ENCODE measurements at regions not wholly inside any gene's neighbourhood (a gene's known extent, or its start where the extent isn't known, plus 50 kb on each side); places are given as distances from the start of the nearest gene placed in this dataset.

- ChIA-PET POLR2A (no interaction called here), CTCF (no interaction called here)
- Histone ChIP-seq H3K4me3 (ENCODE audit: control insufficient read depth in 1 of 2, extremely low read depth in 1 of 2, low read length in 1 of 2) (no peak overlapping the region), H3K27ac (ENCODE audit: low read length) (no peak overlapping the region), H3K9me3 (no peaks in the 10 kb centered on the region), H3K4me1 (ENCODE audit: control insufficient read depth in 1 of 2, extremely low read depth in 1 of 2, insufficient read depth in 2 of 2, low read length in 2 of 2) (no peaks in the 10 kb centered on the region), H3K36me3 (ENCODE audit: control insufficient read depth in 2 of 2, extremely low read depth in 1 of 2, insufficient read depth in 1 of 2, low read length in 1 of 2) (no peaks in the 10 kb centered on the region), H3K27me3 (replicated peaks in 1 of 2; ENCODE audit: control insufficient read depth in 2 of 2, extremely low read depth in 1 of 2, insufficient read depth in 2 of 2, low read length in 1 of 2) (no peaks in the 10 kb centered on the region)
- Mint-ChIP-seq H3K4me1 (no peaks in the 10 kb centered on the region), H3K36me3 (no peaks in the 10 kb centered on the region), H3K27ac (no peak overlapping the region), H3K9me3 (peaks cover 0 to 5% (median 4%) of the 10 kb centered on the region in 3 donors), H3K4me3 (no peak overlapping the region), H3K27me3 (peaks cover 3 to 12% of the 10 kb centered on the region in 2 donors)
- DNase-seq (no peak), ATAC-seq (replicated peaks in 1 of 4) (no peak)
- no CpG with 5 or more reads among the region's 2 CpGs for WGBS (ENCODE audit: insufficient coverage)
These were observed 152.3 kb upstream of the MAD2L1 start for GRCh38 chr4:120218981-120219380.

- H3K4me1 ChIP-seq (ENCODE audit: control insufficient read depth in 1 of 2, extremely low read depth in 1 of 2, insufficient read depth in 2 of 2, low read length in 2 of 2), result no peaks in the 10 kb centered on the region
- H3K27ac ChIP-seq (ENCODE audit: low read length), result no peak overlapping the region
- H3K9me3 Mint-ChIP-seq, result peaks cover 0 to 5% (median 0%) of the 10 kb centered on the region in 3 donors
- H3K9me3 ChIP-seq, result no peaks in the 10 kb centered on the region
- no peaks in the 10 kb centered on the region for H3K36me3 Mint-ChIP-seq
- peaks cover 2 to 7% of the 10 kb centered on the region in 2 donors for H3K27me3 Mint-ChIP-seq
- WGBS (ENCODE audit: insufficient coverage), result no CpG with 5 or more reads among the region's 1 CpG
- no peaks in the 10 kb centered on the region for H3K4me1 Mint-ChIP-seq
- H3K4me3 ChIP-seq (ENCODE audit: control insufficient read depth in 1 of 2, extremely low read depth in 1 of 2, low read length in 1 of 2), result no peak overlapping the region
- no peak for ATAC-seq (replicated peaks in 1 of 4)
- H3K27me3 ChIP-seq (replicated peaks in 1 of 2; ENCODE audit: control insufficient read depth in 2 of 2, extremely low read depth in 1 of 2, insufficient read depth in 2 of 2, low read length in 1 of 2), result no peaks in the 10 kb centered on the region
- no peak overlapping the region for H3K27ac Mint-ChIP-seq
- no peak for DNase-seq
- no peak overlapping the region for H3K4me3 Mint-ChIP-seq
- H3K36me3 ChIP-seq (ENCODE audit: control insufficient read depth in 2 of 2, extremely low read depth in 1 of 2, insufficient read depth in 1 of 2, low read length in 1 of 2), result no peaks in the 10 kb centered on the region
- POLR2A ChIA-PET, result no interaction called here
- CTCF ChIA-PET, result no interaction called here
These were observed 148.7 kb upstream of the MAD2L1 start for GRCh38 chr4:120215350-120215749.

- H3K36me3 Mint-ChIP-seq, result no peaks in the 10 kb centered on the region
- H3K9me3 Mint-ChIP-seq, result peaks cover 0 to 4% (median 0%) of the 10 kb centered on the region in 3 donors
- ATAC-seq (replicated peaks in 1 of 4) (no peak), DNase-seq (no peak)
- no peak overlapping the region for H3K27ac Mint-ChIP-seq
- Histone ChIP-seq H3K4me3 (ENCODE audit: control insufficient read depth in 1 of 2, extremely low read depth in 1 of 2, low read length in 1 of 2) (no peak overlapping the region), H3K27ac (ENCODE audit: low read length) (no peak overlapping the region), H3K9me3 (no peaks in the 10 kb centered on the region), H3K4me1 (ENCODE audit: control insufficient read depth in 1 of 2, extremely low read depth in 1 of 2, insufficient read depth in 2 of 2, low read length in 2 of 2) (no peaks in the 10 kb centered on the region), H3K27me3 (replicated peaks in 1 of 2; ENCODE audit: control insufficient read depth in 2 of 2, extremely low read depth in 1 of 2, insufficient read depth in 2 of 2, low read length in 1 of 2) (no peaks in the 10 kb centered on the region), H3K36me3 (ENCODE audit: control insufficient read depth in 2 of 2, extremely low read depth in 1 of 2, insufficient read depth in 1 of 2, low read length in 1 of 2) (no peaks in the 10 kb centered on the region)
- CTCF ChIA-PET, result no interaction called here
- H3K27me3 Mint-ChIP-seq, result peaks cover 2 to 11% of the 10 kb centered on the region in 2 donors
- H3K4me1 Mint-ChIP-seq, result no peaks in the 10 kb centered on the region
- POLR2A ChIA-PET, result no interaction called here
- WGBS (ENCODE audit: insufficient coverage), result 100% methylated on average over 1 of the region's 4 CpGs
- H3K4me3 Mint-ChIP-seq, result no peak overlapping the region
These were observed 144.9 kb upstream of the MAD2L1 start for GRCh38 chr4:120211408-120212015.

GRCh38 chr4:120209706-120210105 lies 143.1 kb upstream of the MAD2L1 start:
- H3K27me3 ChIP-seq (replicated peaks in 1 of 2; ENCODE audit: control insufficient read depth in 2 of 2, extremely low read depth in 1 of 2, insufficient read depth in 2 of 2, low read length in 1 of 2), result no peaks in the 10 kb centered on the region
- H3K27ac ChIP-seq (ENCODE audit: low read length), result no peak overlapping the region
- ATAC-seq (replicated peaks in 1 of 4), result no peak
- no peak overlapping the region for H3K27ac Mint-ChIP-seq
- DNase-seq, result no peak
- no peaks in the 10 kb centered on the region for H3K36me3 ChIP-seq (ENCODE audit: control insufficient read depth in 2 of 2, extremely low read depth in 1 of 2, insufficient read depth in 1 of 2, low read length in 1 of 2)
- H3K36me3 Mint-ChIP-seq, result no peaks in the 10 kb centered on the region
- 89% methylated on average over 1 of the region's 4 CpGs for WGBS (ENCODE audit: insufficient coverage)
- H3K4me3 ChIP-seq (ENCODE audit: control insufficient read depth in 1 of 2, extremely low read depth in 1 of 2, low read length in 1 of 2), result no peak overlapping the region
- CTCF ChIA-PET, result no interaction called here
- H3K9me3 Mint-ChIP-seq, result peaks cover 0 to 9% (median 5%) of the 10 kb centered on the region in 3 donors
- no peaks in the 10 kb centered on the region for H3K4me1 Mint-ChIP-seq
- peaks cover 0 to 14% of the 10 kb centered on the region in 2 donors for H3K27me3 Mint-ChIP-seq
- H3K4me3 Mint-ChIP-seq, result no peak overlapping the region
- H3K4me1 ChIP-seq (ENCODE audit: control insufficient read depth in 1 of 2, extremely low read depth in 1 of 2, insufficient read depth in 2 of 2, low read length in 2 of 2), result no peaks in the 10 kb centered on the region
- no peaks in the 10 kb centered on the region for H3K9me3 ChIP-seq
- POLR2A ChIA-PET, result no interaction called here

GRCh38 chr4:120207021-120207420 lies 140.4 kb upstream of the MAD2L1 start:
- Histone ChIP-seq H3K36me3 (ENCODE audit: control insufficient read depth in 2 of 2, extremely low read depth in 1 of 2, insufficient read depth in 1 of 2, low read length in 1 of 2) (no peaks in the 10 kb centered on the region), H3K4me1 (ENCODE audit: control insufficient read depth in 1 of 2, extremely low read depth in 1 of 2, insufficient read depth in 2 of 2, low read length in 2 of 2) (no peaks in the 10 kb centered on the region), H3K4me3 (ENCODE audit: control insufficient read depth in 1 of 2, extremely low read depth in 1 of 2, low read length in 1 of 2) (no peak overlapping the region), H3K27ac (ENCODE audit: low read length) (no peak overlapping the region), H3K9me3 (no peaks in the 10 kb centered on the region), H3K27me3 (replicated peaks in 1 of 2; ENCODE audit: control insufficient read depth in 2 of 2, extremely low read depth in 1 of 2, insufficient read depth in 2 of 2, low read length in 1 of 2) (no peaks in the 10 kb centered on the region)
- ChIA-PET POLR2A (interaction anchor here in 1 of 2 donors (0.6 kb wide), 1 partner anchor 317 kb away, joined by 5 read pairs; no protein-coding TSS in a partner anchor), CTCF (interaction anchor here in 1 of 2 donors (0.6 kb wide), 2 partner anchors 138 to 998 kb away, joined by 3 read pairs; no protein-coding TSS in a partner anchor)
- no peaks in the 10 kb centered on the region for H3K36me3 Mint-ChIP-seq
- WGBS (ENCODE audit: insufficient coverage), result no CpG with 5 or more reads among the region's 3 CpGs
- ATAC-seq (replicated peaks in 1 of 4) (no peak), DNase-seq (no peak)
- H3K4me1 Mint-ChIP-seq, result no peaks in the 10 kb centered on the region
- H3K4me3 Mint-ChIP-seq, result no peak overlapping the region
- H3K27ac Mint-ChIP-seq, result no peak overlapping the region
- peaks cover 0 to 12% (median 8%) of the 10 kb centered on the region in 3 donors for H3K9me3 Mint-ChIP-seq
- H3K27me3 Mint-ChIP-seq, result peaks cover 0 to 10% of the 10 kb centered on the region in 2 donors

- Mint-ChIP-seq H3K9me3 (peaks cover 0 to 9% (median 8%) of the 10 kb centered on the region in 3 donors), H3K36me3 (no peaks in the 10 kb centered on the region), H3K27me3 (peaks cover 1 to 5% of the 10 kb centered on the region in 2 donors), H3K4me1 (no peaks in the 10 kb centered on the region), H3K4me3 (no peak overlapping the region), H3K27ac (no peak overlapping the region)
- Histone ChIP-seq H3K36me3 (ENCODE audit: control insufficient read depth in 2 of 2, extremely low read depth in 1 of 2, insufficient read depth in 1 of 2, low read length in 1 of 2) (no peaks in the 10 kb centered on the region), H3K9me3 (no peaks in the 10 kb centered on the region), H3K27me3 (replicated peaks in 1 of 2; ENCODE audit: control insufficient read depth in 2 of 2, extremely low read depth in 1 of 2, insufficient read depth in 2 of 2, low read length in 1 of 2) (no peaks in the 10 kb centered on the region), H3K27ac (ENCODE audit: low read length) (no peak overlapping the region), H3K4me3 (ENCODE audit: control insufficient read depth in 1 of 2, extremely low read depth in 1 of 2, low read length in 1 of 2) (no peak overlapping the region), H3K4me1 (ENCODE audit: control insufficient read depth in 1 of 2, extremely low read depth in 1 of 2, insufficient read depth in 2 of 2, low read length in 2 of 2) (no peaks in the 10 kb centered on the region)
- 88% methylated on average over 2 of the region's 2 CpGs for WGBS (ENCODE audit: insufficient coverage)
- no peak for DNase-seq
- CTCF ChIA-PET, result no interaction called here
- POLR2A ChIA-PET, result no interaction called here
- ATAC-seq (replicated peaks in 1 of 4), result no peak
These were observed 135.6 kb upstream of the MAD2L1 start for GRCh38 chr4:120202222-120202621.
